ENCODE measurements at regions not wholly inside any gene's neighbourhood (a gene's known extent, or its start where the extent isn't known, plus 50 kb on each side); places are given as distances from the start of the nearest gene placed in this dataset.

GRCh38 chr2:8078705-8079104, 603.2 kb upstream of the ID2 start:
- Histone ChIP-seq H3K36me3 (ENCODE audit: insufficient read depth, low read depth, low read length) (no peaks in the 10 kb centered on the region), H3K27me3 (ENCODE audit: insufficient read depth, low read length) (no peaks in the 10 kb centered on the region), H3K4me1 (ENCODE audit: insufficient read depth, low read length) (no peaks in the 10 kb centered on the region)

GRCh38 chr2:8080063-8080462, 601.8 kb upstream of the ID2 start:
- no peak overlapping the region for H3K9ac ChIP-seq (ENCODE audit: low read depth, low read length)
- H3K27ac ChIP-seq (ENCODE audit: low read length), result no peak overlapping the region
- H3K4me3 ChIP-seq (ENCODE audit: low read length), result no peak overlapping the region
- H3K27me3 ChIP-seq (ENCODE audit: insufficient read depth, low read length), result no peaks in the 10 kb centered on the region
- no peaks in the 10 kb centered on the region for H3K4me1 ChIP-seq (ENCODE audit: insufficient read depth, low read length)
- no peaks in the 10 kb centered on the region for H3K36me3 ChIP-seq (ENCODE audit: insufficient read depth, low read depth, low read length)
- no peaks in the 10 kb centered on the region for H3K9me3 ChIP-seq (ENCODE audit: insufficient read depth, low read depth, low read length)

More at GRCh38 chr2:8078705-8079104, 603.2 kb upstream of the ID2 start:
- Histone ChIP-seq H3K27ac (ENCODE audit: low read length) (no peak overlapping the region), H3K9me3 (ENCODE audit: insufficient read depth, low read depth, low read length) (no peaks in the 10 kb centered on the region), H3K9ac (ENCODE audit: low read depth, low read length) (no peak overlapping the region), H3K4me3 (ENCODE audit: low read length) (no peak overlapping the region)

DNA sequence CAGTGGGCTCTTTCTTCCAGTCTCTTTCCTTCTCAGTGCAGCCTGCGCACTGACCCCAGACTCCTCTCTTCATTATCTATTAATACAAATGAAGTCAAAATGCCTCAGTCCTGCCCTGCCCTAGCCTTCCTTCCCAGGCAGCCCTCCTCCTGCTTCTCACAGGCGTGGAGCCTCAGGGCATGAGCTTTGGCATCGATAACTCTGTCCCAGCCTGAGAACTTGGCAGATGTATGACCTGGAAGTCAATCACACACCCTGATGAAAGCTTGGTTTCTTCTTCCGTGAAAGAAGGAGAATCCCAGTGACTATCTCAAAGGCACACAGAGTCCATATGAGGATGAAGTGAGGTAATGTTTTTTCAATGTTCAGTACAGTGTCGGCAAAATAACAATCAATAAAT, 600.7 kb upstream of the ID2 start:
- H3K9ac ChIP-seq (ENCODE audit: low read depth, low read length), result no peak overlapping the region

DNA sequence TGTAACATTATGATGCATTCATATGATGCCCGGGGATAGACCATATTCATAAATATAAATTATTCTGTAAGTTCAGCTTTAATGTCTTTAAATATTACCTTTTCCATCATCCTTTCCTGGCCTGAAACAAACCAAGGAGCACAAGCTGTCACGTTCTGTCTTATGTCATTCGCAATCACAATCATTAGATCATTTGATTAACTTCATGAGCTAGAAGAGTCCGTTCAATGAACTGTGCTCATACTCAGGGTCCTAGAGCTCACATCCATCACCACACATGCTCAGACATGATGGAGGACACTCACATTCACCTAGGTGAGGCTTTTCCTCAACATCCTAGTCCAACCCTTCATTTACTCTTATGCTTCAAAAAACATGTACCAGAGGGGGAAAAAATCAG, 599.0 kb upstream of the ID2 start:
- no peaks in the 10 kb centered on the region for H3K36me3 ChIP-seq (ENCODE audit: insufficient read depth, low read depth, low read length)
- H3K9me3 ChIP-seq (ENCODE audit: insufficient read depth, low read depth, low read length), result no peaks in the 10 kb centered on the region
- H3K27ac ChIP-seq (ENCODE audit: low read length), result no peak overlapping the region
- no peaks in the 10 kb centered on the region for H3K27me3 ChIP-seq (ENCODE audit: insufficient read depth, low read length)
- H3K4me1 ChIP-seq (ENCODE audit: insufficient read depth, low read length), result no peaks in the 10 kb centered on the region
- no peak overlapping the region for H3K4me3 ChIP-seq (ENCODE audit: low read length)
- no peak overlapping the region for H3K9ac ChIP-seq (ENCODE audit: low read depth, low read length)

More for the DNA sequence above, 600.7 kb upstream of the ID2 start:
- no peaks in the 10 kb centered on the region for H3K27me3 ChIP-seq (ENCODE audit: insufficient read depth, low read length)
- no peaks in the 10 kb centered on the region for H3K9me3 ChIP-seq (ENCODE audit: insufficient read depth, low read depth, low read length)
- no peak overlapping the region for H3K27ac ChIP-seq (ENCODE audit: low read length)
- no peak overlapping the region for H3K4me3 ChIP-seq (ENCODE audit: low read length)
- no peaks in the 10 kb centered on the region for H3K4me1 ChIP-seq (ENCODE audit: insufficient read depth, low read length)
- no peaks in the 10 kb centered on the region for H3K36me3 ChIP-seq (ENCODE audit: insufficient read depth, low read depth, low read length)

GRCh38 chr2:8086357-8086756, 595.5 kb upstream of the ID2 start:
- Histone ChIP-seq H3K9me3 (ENCODE audit: insufficient read depth, low read depth, low read length) (no peaks in the 10 kb centered on the region), H3K36me3 (ENCODE audit: insufficient read depth, low read depth, low read length) (no peaks in the 10 kb centered on the region), H3K27me3 (ENCODE audit: insufficient read depth, low read length) (no peaks in the 10 kb centered on the region), H3K4me1 (ENCODE audit: insufficient read depth, low read length) (no peaks in the 10 kb centered on the region), H3K4me3 (ENCODE audit: low read length) (no peak overlapping the region), H3K9ac (ENCODE audit: low read depth, low read length) (no peak overlapping the region), H3K27ac (ENCODE audit: low read length) (no peak overlapping the region)

DNA sequence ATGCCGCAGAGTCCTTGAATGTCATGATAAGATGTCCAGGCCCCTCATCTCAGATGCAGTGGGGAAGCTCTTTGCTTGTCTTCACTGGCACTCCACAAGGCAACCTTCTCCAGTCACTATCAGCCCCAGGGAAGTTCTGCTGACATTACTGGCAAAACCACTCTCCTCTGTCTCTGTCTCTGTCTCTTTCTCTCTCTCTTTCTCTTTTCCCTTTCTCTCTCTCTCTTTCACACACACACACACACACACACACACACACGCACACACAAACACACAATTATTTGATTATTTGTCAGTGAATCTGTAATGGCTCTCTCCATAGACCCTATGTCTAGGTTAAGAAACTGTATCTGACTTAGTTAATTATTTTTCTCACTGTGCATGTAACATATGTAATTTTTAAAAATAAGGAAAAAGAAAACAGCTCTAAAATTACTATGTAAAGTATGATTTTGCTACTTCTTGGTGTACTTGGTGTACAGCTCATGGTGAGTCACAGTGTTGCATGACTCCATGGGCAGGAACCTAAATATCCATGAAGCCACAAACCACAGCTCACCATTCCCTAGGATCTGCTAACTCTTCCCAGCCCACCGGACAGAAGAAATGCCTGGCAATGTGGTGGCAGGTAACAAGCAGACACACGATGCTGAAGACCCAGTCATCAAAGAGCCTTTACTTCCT, 594.9 kb upstream of the ID2 start:
- no peaks in the 10 kb centered on the region for H3K36me3 ChIP-seq (ENCODE audit: insufficient read depth, low read depth, low read length)
- no peak overlapping the region for H3K27ac ChIP-seq (ENCODE audit: low read length)
- no peak overlapping the region for H3K4me3 ChIP-seq (ENCODE audit: low read length)
- no peaks in the 10 kb centered on the region for H3K4me1 ChIP-seq (ENCODE audit: insufficient read depth, low read length)
- H3K9me3 ChIP-seq (ENCODE audit: insufficient read depth, low read depth, low read length), result no peaks in the 10 kb centered on the region
- no peaks in the 10 kb centered on the region for H3K27me3 ChIP-seq (ENCODE audit: insufficient read depth, low read length)
- no peak overlapping the region for H3K9ac ChIP-seq (ENCODE audit: low read depth, low read length)

- Histone ChIP-seq H3K27me3 (ENCODE audit: insufficient read depth, low read length) (no peaks in the 10 kb centered on the region), H3K9ac (ENCODE audit: low read depth, low read length) (no peak overlapping the region), H3K4me1 (ENCODE audit: insufficient read depth, low read length) (no peaks in the 10 kb centered on the region), H3K36me3 (ENCODE audit: insufficient read depth, low read depth, low read length) (no peaks in the 10 kb centered on the region), H3K9me3 (ENCODE audit: insufficient read depth, low read depth, low read length) (no peaks in the 10 kb centered on the region), H3K27ac (ENCODE audit: low read length) (no peak overlapping the region), H3K4me3 (ENCODE audit: low read length) (no peak overlapping the region)
Observed at GRCh38 chr2:8087480-8087840, 594.4 kb upstream of the ID2 start.

- Histone ChIP-seq H3K9me3 (ENCODE audit: insufficient read depth, low read depth, low read length) (no peaks in the 10 kb centered on the region), H3K27ac (ENCODE audit: low read length) (no peak overlapping the region), H3K36me3 (ENCODE audit: insufficient read depth, low read depth, low read length) (no peaks in the 10 kb centered on the region), H3K4me3 (ENCODE audit: low read length) (no peak overlapping the region), H3K27me3 (ENCODE audit: insufficient read depth, low read length) (no peaks in the 10 kb centered on the region), H3K9ac (ENCODE audit: low read depth, low read length) (no peak overlapping the region), H3K4me1 (ENCODE audit: insufficient read depth, low read length) (no peaks in the 10 kb centered on the region)
Observed at GRCh38 chr2:8088810-8089209, 593.0 kb upstream of the ID2 start.

GRCh38 chr2:8089596-8089995, 592.3 kb upstream of the ID2 start:
- Histone ChIP-seq H3K4me1 (ENCODE audit: insufficient read depth, low read length) (no peaks in the 10 kb centered on the region), H3K27ac (ENCODE audit: low read length) (no peak overlapping the region), H3K9me3 (ENCODE audit: insufficient read depth, low read depth, low read length) (no peaks in the 10 kb centered on the region), H3K36me3 (ENCODE audit: insufficient read depth, low read depth, low read length) (no peaks in the 10 kb centered on the region), H3K4me3 (ENCODE audit: low read length) (no peak overlapping the region), H3K9ac (ENCODE audit: low read depth, low read length) (no peak overlapping the region), H3K27me3 (ENCODE audit: insufficient read depth, low read length) (no peaks in the 10 kb centered on the region)

DNA sequence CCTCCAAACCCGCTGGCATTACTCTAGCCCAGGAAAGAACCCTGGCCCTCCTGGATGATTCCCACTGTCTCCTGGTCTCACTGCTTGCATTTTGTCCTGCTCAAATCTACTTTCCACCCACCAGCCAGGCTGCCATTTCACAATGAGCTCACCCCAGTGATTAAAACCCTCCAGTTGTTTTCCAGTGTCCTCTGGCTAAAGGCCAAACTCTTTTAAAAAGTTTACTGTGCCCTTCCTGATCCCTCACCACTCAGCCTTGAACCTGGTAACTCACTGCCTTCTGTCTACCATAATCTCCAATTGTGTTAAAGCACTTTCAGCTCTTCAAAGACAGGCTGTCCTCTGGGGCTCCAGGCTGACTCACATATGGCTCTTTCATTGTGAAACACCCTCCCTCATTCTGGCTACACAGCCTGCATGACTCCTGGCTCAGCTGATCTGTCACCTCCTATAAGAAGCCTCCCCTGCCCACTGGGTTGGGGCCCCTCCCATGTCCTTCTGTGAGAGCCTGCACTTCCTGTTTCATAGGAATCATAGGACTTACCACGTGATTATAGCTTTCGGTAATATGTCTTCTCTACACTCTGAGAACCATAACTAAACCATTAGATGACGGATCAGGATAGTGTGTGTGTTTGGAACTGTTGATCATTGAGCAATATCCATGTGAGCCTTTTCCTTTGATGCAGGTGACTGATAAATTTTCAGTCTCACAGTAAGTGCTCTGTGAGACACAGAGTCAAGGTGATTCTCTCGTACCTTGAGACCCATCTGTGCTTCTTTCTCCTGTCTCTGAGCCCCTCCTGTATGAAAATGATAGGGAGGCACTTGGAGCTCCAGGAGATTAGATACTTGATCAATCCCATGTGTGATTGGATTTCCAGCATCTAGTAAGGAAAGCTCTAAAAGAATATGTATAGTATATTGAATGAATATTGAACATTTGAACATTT, 590.8 kb upstream of the ID2 start:
- Histone ChIP-seq H3K36me3 (ENCODE audit: insufficient read depth, low read depth, low read length) (no peaks in the 10 kb centered on the region), H3K9me3 (ENCODE audit: insufficient read depth, low read depth, low read length) (no peaks in the 10 kb centered on the region), H3K27me3 (ENCODE audit: insufficient read depth, low read length) (no peaks in the 10 kb centered on the region), H3K4me1 (ENCODE audit: insufficient read depth, low read length) (no peaks in the 10 kb centered on the region), H3K27ac (ENCODE audit: low read length) (no peak overlapping the region), H3K4me3 (ENCODE audit: low read length) (no peak overlapping the region), H3K9ac (ENCODE audit: low read depth, low read length) (no peak overlapping the region)

GRCh38 chr2:8094526-8094925, 587.3 kb upstream of the ID2 start:
- no peak overlapping the region for H3K4me3 ChIP-seq (ENCODE audit: low read length)
- H3K9ac ChIP-seq (ENCODE audit: low read depth, low read length), result no peak overlapping the region
- H3K27ac ChIP-seq (ENCODE audit: low read length), result no peak overlapping the region
- H3K27me3 ChIP-seq (ENCODE audit: insufficient read depth, low read length), result no peaks in the 10 kb centered on the region
- H3K4me1 ChIP-seq (ENCODE audit: insufficient read depth, low read length), result no peaks in the 10 kb centered on the region
- H3K9me3 ChIP-seq (ENCODE audit: insufficient read depth, low read depth, low read length), result no peaks in the 10 kb centered on the region
- no peaks in the 10 kb centered on the region for H3K36me3 ChIP-seq (ENCODE audit: insufficient read depth, low read depth, low read length)

GRCh38 chr2:8095978-8096377, 585.9 kb upstream of the ID2 start:
- no peaks in the 10 kb centered on the region for H3K9me3 ChIP-seq (ENCODE audit: insufficient read depth, low read depth, low read length)
- H3K4me1 ChIP-seq (ENCODE audit: insufficient read depth, low read length), result no peaks in the 10 kb centered on the region
- H3K4me3 ChIP-seq (ENCODE audit: low read length), result no peak overlapping the region
- H3K27me3 ChIP-seq (ENCODE audit: insufficient read depth, low read length), result no peaks in the 10 kb centered on the region
- H3K36me3 ChIP-seq (ENCODE audit: insufficient read depth, low read depth, low read length), result no peaks in the 10 kb centered on the region
- no peak overlapping the region for H3K27ac ChIP-seq (ENCODE audit: low read length)
- no peak overlapping the region for H3K9ac ChIP-seq (ENCODE audit: low read depth, low read length)
